Mucosa of stomach (tissue), 1 donor: ENCODE measurements at regions not wholly inside any gene's neighbourhood (a gene's known extent, or its start where the extent isn't known, plus 50 kb on each side); places are given as distances from the start of the nearest gene placed in this dataset.
"Not testable (repeated sequence)": the region's sequence is repeated elsewhere in the genome, so short reads cannot be mapped to it uniquely, and the experiment has no call there.

Experiments
- H3K27me3 ChIP-seq: one replicate; pipeline ENCODE4 v1.7.0; 2013; ENCODE audit warnings: mild to moderate bottlenecking, low read length; ENCODE audit not compliant: control insufficient read depth, insufficient read depth
- H3K36me3 ChIP-seq: one replicate; pipeline ENCODE4 v1.7.0; 2013; ENCODE audit warnings: low read length; ENCODE audit not compliant: control insufficient read depth, insufficient read depth
- H3K4me1 ChIP-seq: one replicate; pipeline ENCODE4 v1.7.0; 2013; ENCODE audit warnings: mild to moderate bottlenecking, low read length; ENCODE audit not compliant: control insufficient read depth, insufficient read depth
- H3K4me3 ChIP-seq: one replicate; pipeline ENCODE4 v1.7.0; 2013; ENCODE audit warnings: low read length
- H3K9ac ChIP-seq: one replicate; pipeline ENCODE4 v1.7.0; 2013; ENCODE audit warnings: mild to moderate bottlenecking, low read length, moderate library complexity
- H3K9me3 ChIP-seq: one replicate; pipeline ENCODE4 v1.7.0; 2013; ENCODE audit warnings: mild to moderate bottlenecking, low read length, moderate library complexity; ENCODE audit not compliant: control insufficient read depth
- donor health status: Pancreatic carcinoma.

DNA sequence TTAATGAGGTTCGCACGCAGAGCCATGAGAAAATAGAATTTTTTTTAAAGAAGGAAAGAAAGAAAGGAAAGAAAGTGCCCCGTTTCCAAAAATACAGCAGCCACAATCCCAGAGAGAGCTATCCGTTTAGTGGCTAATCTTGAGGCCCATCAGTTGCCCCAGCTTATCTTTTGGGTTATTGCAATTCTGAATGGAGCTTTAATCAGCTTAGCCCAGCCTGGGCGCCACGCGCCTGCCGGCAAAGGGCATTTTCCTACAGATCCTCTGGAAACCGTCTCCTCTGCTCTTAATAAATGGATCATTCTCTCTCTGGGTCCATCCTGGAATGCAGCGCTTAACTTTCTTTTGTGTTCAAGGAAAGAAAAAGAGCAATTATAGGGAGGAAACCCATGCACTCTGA is 413.3 kb downstream of the MAFB start:
- Histone ChIP-seq H3K4me1 (no peaks in the 10 kb centered on the region), H3K36me3 (no peaks in the 10 kb centered on the region), H3K4me3 (no peak overlapping the region), H3K9ac (no peak overlapping the region), H3K9me3 (no peaks in the 10 kb centered on the region), H3K27me3 (no peaks in the 10 kb centered on the region)

DNA sequence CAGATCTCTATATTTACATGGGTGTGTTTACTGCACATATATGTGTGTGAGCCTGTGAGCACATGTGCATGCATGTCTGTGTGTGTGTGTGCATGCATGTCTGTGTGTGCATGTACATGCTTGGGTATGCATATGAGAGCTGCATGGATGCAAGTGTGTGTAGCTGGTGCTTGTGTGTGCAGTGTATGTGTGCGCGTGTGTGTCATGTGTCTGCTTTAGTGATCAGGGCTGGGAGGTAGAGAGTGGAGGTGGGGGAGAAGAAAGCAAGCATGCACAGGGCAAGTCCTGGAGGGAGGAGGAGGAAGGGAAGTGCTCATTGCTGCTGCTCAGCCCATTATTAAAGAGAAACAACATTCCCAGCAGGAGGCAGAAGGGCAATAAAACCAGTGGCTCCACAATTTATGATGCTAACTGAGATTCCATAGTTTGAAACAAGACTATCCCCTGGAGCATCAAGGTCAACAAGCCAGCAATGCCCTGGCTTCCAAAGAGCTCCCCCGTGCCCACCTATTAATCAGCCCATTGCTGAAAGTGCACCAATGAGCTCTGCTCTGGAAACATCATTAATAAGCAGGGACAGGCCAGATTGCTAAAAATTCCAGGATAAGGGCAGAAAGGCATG is 414.0 kb downstream of the MAFB start:
- Histone ChIP-seq H3K36me3 (no peaks in the 10 kb centered on the region), H3K27me3 (no peaks in the 10 kb centered on the region), H3K9me3 (no peaks in the 10 kb centered on the region), H3K9ac (no peak overlapping the region), H3K4me1 (no peaks in the 10 kb centered on the region), H3K4me3 (no peak overlapping the region)

DNA sequence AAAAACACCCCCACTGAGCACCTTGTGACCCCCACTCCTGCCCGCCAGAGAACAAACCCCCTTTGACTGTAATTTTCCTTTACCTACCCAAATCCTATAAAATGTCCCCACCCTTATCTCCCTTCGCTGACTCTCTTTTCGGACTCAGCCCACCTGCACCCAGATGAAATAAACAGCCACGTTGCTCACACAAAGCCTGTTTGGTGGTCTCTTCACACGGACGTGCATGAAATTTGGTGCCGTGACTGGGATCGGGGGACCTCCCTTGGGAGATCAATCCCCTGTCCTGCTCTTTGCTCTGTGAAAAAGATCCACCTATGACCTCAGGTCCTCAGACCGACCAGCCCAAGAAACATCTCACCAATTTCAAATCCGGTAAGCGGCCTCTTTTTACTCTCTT is 419.8 kb downstream of the MAFB start:
- not testable (repeated sequence) for H3K36me3 ChIP-seq, H3K9ac ChIP-seq

DNA sequence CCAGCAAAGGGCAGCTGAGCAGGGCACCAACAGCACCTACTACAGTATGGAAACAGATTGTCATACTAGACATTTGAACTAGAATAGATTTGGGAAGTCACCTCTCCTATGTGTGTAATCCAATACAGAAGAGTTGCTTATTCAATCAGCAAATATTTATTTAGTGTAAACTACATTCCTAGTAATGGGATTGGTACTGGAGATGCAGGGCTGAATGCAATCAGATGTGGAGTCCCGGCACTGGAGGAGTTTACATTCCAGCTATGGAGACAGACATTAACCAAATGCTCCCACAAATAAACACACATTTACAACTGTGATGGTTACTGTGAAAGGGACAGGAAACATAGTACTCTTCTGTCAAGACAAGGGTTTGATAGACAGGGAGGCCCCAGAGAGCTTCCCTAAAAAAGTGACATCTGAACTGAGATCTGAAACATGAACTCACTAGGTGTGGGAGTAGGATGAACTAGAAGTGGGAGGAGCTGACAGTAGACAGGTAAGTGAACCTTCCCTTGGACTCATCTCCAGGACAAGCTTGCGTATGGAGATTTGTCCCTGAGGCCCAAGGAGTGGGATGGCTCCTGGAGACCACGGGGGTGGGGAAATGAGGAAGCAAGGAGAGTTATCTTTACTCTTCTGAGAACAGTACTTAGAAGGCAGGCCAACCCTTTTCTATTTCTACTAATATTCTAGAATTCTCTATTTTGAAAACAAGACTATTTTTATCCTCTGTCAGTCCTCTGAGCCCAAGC is 420.5 kb downstream of the MAFB start:
- no peaks in the 10 kb centered on the region for H3K9me3 ChIP-seq
- no peaks in the 10 kb centered on the region for H3K27me3 ChIP-seq
- no peaks in the 10 kb centered on the region for H3K36me3 ChIP-seq
- no peaks in the 10 kb centered on the region for H3K4me1 ChIP-seq
- H3K9ac ChIP-seq, result no peak overlapping the region
- no peak overlapping the region for H3K4me3 ChIP-seq

More for the DNA sequence above, 419.8 kb downstream of the MAFB start:
- not testable (repeated sequence) for H3K9me3 ChIP-seq, H3K27me3 ChIP-seq, H3K4me3 ChIP-seq, H3K4me1 ChIP-seq

DNA sequence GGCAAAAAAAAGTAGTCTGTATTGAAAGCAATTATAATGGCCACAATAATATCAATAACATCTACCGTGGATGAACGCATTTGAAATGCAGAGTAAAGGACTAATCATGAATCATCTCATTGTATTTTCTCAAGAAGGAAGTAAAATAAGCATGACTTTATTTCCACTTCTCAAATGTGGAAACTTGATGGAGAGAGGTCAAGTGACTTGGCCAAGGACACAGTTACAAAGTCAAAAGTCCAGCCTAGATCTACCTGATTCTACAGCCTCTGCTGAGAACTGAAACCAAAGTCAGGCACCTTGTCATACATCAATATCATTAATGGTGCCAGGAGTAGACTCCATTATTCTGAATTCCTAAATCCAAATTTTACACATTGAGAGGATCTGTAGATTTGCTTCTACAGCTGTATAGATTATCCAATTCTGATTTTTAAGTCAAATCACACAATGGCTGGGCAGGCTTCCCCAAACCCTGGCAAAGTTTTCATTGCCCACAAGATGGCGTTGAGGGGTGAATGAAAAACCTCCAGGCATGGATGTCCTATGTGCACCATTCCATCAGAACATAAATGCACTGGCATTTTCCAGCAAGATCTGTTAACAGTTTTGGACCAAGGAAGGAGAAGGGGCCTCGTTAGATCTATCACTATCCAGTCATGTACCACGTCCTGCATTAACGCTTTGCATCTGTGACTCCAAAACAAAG is 423.1 kb downstream of the MAFB start:
- Histone ChIP-seq H3K9ac (no peak overlapping the region), H3K27me3 (no peaks in the 10 kb centered on the region)

DNA sequence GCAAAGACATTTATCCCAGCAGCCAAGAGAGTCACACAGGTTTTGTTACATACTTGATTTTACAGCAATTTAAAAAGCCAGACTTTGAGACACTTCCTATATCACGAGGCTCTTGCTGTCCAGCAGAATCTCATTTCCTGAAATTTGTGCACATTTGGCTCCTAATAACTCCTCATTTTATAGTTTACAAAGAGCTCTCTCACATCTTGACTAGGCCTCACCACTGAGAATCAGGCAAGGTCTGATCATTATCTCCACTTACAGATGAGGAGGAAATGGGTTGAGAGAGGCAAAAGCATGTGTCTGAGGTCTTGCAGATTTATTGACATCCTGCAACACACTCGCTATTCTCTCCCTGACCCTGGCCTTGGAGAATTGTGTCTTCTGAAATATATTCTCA is 426.8 kb downstream of the MAFB start:
- H3K36me3 ChIP-seq, result no peaks in the 10 kb centered on the region
- no peak overlapping the region for H3K9ac ChIP-seq

More for the DNA sequence above, 423.1 kb downstream of the MAFB start:
- H3K4me3 ChIP-seq, result no peak overlapping the region
- no peaks in the 10 kb centered on the region for H3K36me3 ChIP-seq
- H3K4me1 ChIP-seq, result no peaks in the 10 kb centered on the region
- H3K9me3 ChIP-seq, result no peaks in the 10 kb centered on the region

DNA sequence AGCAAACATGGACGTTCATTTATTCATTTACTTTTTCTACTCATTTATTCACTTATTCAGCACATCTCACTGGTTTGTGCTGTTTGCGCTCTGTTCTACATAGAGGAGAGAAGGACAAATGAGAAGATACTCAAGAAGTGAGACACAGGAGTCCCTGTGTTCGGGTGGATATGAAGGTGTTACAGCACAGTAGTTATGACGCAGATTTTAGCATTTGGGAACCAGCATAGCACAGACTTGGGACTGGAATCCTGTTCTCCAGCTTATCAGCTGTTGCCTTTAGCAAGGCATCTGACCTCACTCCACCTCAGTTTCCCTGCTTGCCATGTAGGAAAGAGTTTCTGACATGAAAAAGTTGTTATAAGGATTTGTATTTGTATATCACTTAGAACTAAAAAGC is 430.1 kb downstream of the MAFB start:
- Histone ChIP-seq H3K9ac (no peak overlapping the region), H3K36me3 (no peaks in the 10 kb centered on the region), H3K27me3 (no peaks in the 10 kb centered on the region), H3K9me3 (no peaks in the 10 kb centered on the region), H3K4me1 (no peaks in the 10 kb centered on the region), H3K4me3 (no peak overlapping the region)

More for the DNA sequence above, 426.8 kb downstream of the MAFB start:
- Histone ChIP-seq H3K9me3 (no peaks in the 10 kb centered on the region), H3K4me1 (no peaks in the 10 kb centered on the region), H3K4me3 (no peak overlapping the region), H3K27me3 (no peaks in the 10 kb centered on the region)

DNA sequence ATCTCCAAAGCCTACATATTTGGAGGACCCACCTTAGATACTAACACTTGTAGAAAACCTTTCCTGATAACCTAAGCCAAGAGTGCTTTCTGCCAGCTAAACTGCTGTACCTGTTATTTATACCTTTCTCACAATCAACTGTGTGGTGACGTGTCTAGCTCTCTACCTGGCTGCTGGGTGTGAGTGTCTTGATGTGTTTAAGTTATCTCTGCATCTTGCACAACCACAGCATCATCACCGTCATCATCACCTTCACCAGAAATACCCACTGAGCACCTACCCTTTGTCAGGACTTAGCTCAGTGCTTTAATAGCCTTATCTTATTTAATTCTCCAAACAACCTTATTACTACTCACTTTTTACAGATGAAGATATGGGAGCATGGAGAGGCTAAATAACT is 431.3 kb downstream of the MAFB start:
- H3K27me3 ChIP-seq, result no peaks in the 10 kb centered on the region
- H3K4me3 ChIP-seq, result no peak overlapping the region
- H3K9me3 ChIP-seq, result no peaks in the 10 kb centered on the region
- H3K9ac ChIP-seq, result no peak overlapping the region
- no peaks in the 10 kb centered on the region for H3K4me1 ChIP-seq
- no peaks in the 10 kb centered on the region for H3K36me3 ChIP-seq

DNA sequence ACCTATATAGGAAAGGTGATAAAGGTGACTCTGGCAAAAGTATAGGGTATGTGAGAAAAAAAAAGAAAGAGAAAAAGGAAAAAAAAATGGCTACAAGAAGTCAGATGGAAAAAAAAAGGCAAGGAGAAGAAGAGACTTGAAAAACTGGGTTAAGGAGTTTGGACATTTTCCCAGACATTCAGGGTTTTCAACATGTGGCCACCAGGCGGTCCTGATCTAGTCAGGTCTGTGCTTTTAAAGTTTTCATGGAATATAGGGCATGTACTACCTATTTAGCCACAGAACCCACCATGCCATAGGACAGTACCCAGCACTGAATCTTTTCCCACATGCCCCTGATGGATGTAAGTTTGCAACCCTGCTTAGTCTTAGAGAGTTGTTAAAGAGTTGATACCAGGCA is 433.7 kb downstream of the MAFB start:
- no peaks in the 10 kb centered on the region for H3K4me1 ChIP-seq
- no peak overlapping the region for H3K9ac ChIP-seq
- H3K9me3 ChIP-seq, result no peaks in the 10 kb centered on the region
- no peaks in the 10 kb centered on the region for H3K27me3 ChIP-seq
- H3K36me3 ChIP-seq, result no peaks in the 10 kb centered on the region
- H3K4me3 ChIP-seq, result no peak overlapping the region

DNA sequence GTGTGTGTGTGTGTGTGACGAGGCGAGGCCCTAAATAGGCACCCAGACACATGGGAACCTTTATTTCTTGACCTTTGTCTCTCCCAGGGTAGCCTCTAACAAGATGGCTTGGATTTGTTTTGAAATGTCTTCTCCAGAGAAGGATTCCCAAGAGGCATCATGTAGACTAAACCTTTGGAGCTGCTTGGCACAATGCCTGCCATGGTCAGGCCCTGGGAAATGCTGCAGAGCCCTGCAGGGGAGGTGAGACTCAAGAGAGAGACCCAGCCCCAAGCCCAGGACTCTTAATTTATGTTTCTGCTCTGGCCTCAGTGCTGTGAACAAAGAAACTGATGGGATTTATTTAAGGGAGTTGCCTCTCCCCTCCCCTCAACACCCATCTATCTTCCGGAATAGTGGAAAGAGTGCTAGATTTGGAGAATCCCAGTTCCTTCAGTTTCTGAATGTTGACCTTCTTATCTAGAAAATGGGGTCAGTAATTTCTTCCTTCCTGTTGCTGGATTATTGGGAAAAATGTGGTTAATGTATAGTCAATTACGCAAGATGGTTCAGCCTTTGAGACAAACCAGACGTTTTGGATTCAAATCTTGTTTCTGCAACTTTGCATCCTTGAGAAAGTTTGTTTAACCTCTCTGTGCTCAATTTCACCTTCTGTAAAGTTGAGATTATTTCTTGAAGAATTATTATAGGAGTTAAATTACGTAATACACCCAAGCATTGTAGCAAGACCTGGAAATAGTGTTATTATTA is 434.8 kb downstream of the MAFB start:
- no peaks in the 10 kb centered on the region for H3K9me3 ChIP-seq
- no peaks in the 10 kb centered on the region for H3K27me3 ChIP-seq
- no peak overlapping the region for H3K4me3 ChIP-seq
- H3K9ac ChIP-seq, result no peak overlapping the region
- H3K36me3 ChIP-seq, result no peaks in the 10 kb centered on the region
- no peaks in the 10 kb centered on the region for H3K4me1 ChIP-seq

DNA sequence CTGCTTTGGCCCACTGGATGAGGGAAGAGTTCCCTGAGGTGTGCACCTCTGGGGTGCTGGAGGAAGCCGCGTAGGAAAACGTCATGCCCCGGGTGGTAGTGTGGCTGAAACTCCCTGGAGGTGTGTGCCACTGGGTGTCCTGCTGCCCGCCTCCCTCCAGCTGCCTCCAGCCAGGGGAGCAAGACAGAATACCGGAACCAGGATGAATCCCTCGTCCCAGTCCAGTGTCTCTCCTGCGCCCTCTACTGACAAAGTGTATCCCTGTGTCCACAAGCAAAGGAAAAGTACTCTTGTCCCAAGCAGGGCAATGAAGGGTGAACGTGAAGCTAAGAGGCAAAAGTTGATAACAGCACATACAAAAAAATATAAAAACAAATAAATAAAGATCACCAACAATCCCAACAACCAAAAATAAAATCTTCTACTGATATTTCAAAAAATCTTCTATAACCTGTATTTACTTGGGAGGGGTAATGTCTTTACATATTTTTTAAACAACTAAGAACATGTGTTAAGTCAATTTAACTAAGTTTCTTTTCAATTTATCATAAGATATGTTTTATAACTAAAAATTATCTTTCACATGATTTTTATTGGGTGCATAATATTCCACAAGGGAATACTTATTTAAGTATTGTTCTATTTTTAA is 437.6 kb downstream of the MAFB start:
- Histone ChIP-seq H3K36me3 (no peaks in the 10 kb centered on the region), H3K4me1 (no peaks in the 10 kb centered on the region), H3K9ac (no peak overlapping the region), H3K4me3 (no peak overlapping the region), H3K27me3 (no peaks in the 10 kb centered on the region), H3K9me3 (no peaks in the 10 kb centered on the region)
